Sigmoid colon (tissue), 6 donors: ENCODE measurements at regions not wholly inside any gene's neighbourhood (a gene's known extent, or its start where the extent isn't known, plus 50 kb on each side); places are given as distances from the start of the nearest gene placed in this dataset.

Experiments
- DNase-seq: peaks from one replicate; pipeline ENCODE4 v3.0.0-alpha.2; 2019
- H3K27ac ChIP-seq, 4 donors: fragments of 200-600 bp; sonication (generic); one replicate each; pipeline ENCODE4 v1.5.1; 2016 to 2019; ENCODE audit warnings: mild to moderate bottlenecking in 1 of 4
- H3K27me3 ChIP-seq, 3 donors: fragments of 200-600 bp; sonication (generic); one replicate each; pipeline ENCODE4 v1.5.1; 2019; ENCODE audit warnings: mild to moderate bottlenecking in 1 of 3
- H3K36me3 ChIP-seq, 4 donors: fragments of 200-600 bp; sonication (generic); one replicate each; pipeline ENCODE4 v1.5.1; 2016 to 2019
- H3K4me1 ChIP-seq, 4 donors: fragments of 200-600 bp; sonication (generic); one replicate each; pipeline ENCODE4 v1.5.1; 2017 to 2019
- H3K4me3 ChIP-seq, 4 donors: fragments of 200-600 bp; sonication (generic); one replicate each; pipeline ENCODE4 v1.5.1; 2017 to 2019; ENCODE audit warnings: mild to moderate bottlenecking in 2 of 4, moderate library complexity in 1 of 4
- H3K9me3 ChIP-seq, 4 donors: fragments of 200-600 bp in 3 of 4; sonication (generic) in 3 of 4; one replicate each; pipeline versions ENCODE4 v1.5.1 to v1.6.1; 2013 to 2019
- EP300 ChIP-seq, 4 donors: sonication (generic); formaldehyde crosslinking; IDR thresholded peaks; one replicate each; pipeline ENCODE4 v1.6.1; 2017; ENCODE audit warnings: antibody characterized with exemption in 4 of 4
- POLR2A ChIP-seq, 2 donors: fragments of 450-650 bp; IDR thresholded peaks; one replicate each; pipeline ENCODE4 v1.6.1; 2016; ENCODE audit warnings: antibody characterized with exemption in 2 of 2, mild to moderate bottlenecking in 2 of 2, moderate library complexity in 2 of 2
- POLR2AphosphoS5 ChIP-seq, 4 donors: sonication (generic); formaldehyde crosslinking; IDR thresholded peaks; one replicate each; pipeline ENCODE4 v1.6.1; 2017; ENCODE audit warnings: antibody characterized with exemption in 4 of 4
- WGBS, 2 donors: extraction: QIAGEN DNeasy Blood & Tissue Kit; methylation state at CpG; one replicate each; pipeline ENCODE4 v1.1.7; 2013; 5-methylcytosine and 5-hydroxymethylcytosine counted together
- intact Hi-C: fragments of 100-400 bp; cut with DNase I; formaldehyde crosslinking; loops from one replicate; pipeline ENCODE4 v1.15.1; 2023
- TF ChIP-seq, protein P1 (sequence below), 4 experiments: fragments of 450-650 bp in 3 of 4; fragments of 200-600 bp in 1 of 4; IDR thresholded peaks; one replicate each; pipeline ENCODE4 v1.5.1; 2016 to 2019; ENCODE audit warnings: antibody characterized with exemption in 4 of 4, mild to moderate bottlenecking in 3 of 4, moderate library complexity in 2 of 4
- donor health status: healthy with polysubstance abuse.
- donor health status: healthy.

DNA sequence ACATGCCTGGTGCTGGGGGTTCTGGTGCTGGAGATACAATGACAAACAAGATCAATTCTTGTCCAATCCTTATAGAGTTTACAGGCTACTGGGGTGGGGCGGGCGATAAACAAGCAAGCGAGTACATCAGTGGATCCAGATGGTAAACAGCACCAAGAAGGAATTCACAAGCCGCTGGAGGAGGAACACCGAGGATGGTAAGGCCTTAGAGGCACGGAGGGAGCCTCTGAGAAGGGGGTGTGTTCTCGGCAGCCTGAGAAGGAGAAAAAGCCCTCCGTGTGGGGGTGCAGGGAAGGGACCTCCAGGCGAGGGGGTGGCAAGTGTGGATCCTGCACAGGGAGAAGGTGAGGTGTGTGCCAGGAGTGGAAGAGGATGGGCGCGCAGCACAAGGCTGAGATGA lies 276.5 kb upstream of the FOXQ1 start:
- DNase-seq = no peak
- Histone ChIP-seq H3K27me3 (no peaks in the 10 kb centered on the region), H3K4me1 (no peaks in the 10 kb centered on the region), H3K9me3 (no peaks in the 10 kb centered on the region), H3K4me3 (no peak overlapping the region), H3K36me3 (no peaks in the 10 kb centered on the region), H3K27ac (no peak overlapping the region)
- TF ChIP-seq POLR2A (IDR thresholded peaks at IDR 0.05) (no peak), POLR2AphosphoS5 (IDR thresholded peaks at IDR 0.05) (no peak), EP300 (IDR thresholded peaks at IDR 0.05) (no peak)
- TF ChIP-seq, protein P1, sequence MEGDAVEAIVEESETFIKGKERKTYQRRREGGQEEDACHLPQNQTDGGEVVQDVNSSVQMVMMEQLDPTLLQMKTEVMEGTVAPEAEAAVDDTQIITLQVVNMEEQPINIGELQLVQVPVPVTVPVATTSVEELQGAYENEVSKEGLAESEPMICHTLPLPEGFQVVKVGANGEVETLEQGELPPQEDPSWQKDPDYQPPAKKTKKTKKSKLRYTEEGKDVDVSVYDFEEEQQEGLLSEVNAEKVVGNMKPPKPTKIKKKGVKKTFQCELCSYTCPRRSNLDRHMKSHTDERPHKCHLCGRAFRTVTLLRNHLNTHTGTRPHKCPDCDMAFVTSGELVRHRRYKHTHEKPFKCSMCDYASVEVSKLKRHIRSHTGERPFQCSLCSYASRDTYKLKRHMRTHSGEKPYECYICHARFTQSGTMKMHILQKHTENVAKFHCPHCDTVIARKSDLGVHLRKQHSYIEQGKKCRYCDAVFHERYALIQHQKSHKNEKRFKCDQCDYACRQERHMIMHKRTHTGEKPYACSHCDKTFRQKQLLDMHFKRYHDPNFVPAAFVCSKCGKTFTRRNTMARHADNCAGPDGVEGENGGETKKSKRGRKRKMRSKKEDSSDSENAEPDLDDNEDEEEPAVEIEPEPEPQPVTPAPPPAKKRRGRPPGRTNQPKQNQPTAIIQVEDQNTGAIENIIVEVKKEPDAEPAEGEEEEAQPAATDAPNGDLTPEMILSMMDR (IDR thresholded peaks at IDR 0.05) = no peak
- WGBS, 2 donors = 79 to 83% methylated on average over 11 of the region's 11 CpGs
- intact Hi-C loops = no loop called here

DNA sequence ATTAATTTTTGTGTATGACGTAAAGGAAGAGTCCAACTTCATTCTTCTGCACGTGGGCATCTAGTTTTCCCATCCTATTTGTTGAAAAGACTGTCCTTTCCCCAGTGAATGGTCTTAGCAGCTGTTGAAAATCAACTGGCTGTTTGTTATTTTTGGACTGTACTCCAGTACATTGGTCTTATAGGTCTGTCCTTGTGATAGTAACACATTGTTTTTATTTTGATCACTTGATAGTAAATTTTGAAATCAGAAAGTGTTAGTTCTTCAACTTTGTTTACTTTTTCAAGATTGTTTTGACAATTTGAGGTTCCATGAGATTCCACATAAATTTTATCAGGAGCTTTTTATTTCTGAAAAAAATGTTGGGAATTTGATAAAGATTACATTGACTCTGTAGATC lies 280.2 kb upstream of the FOXQ1 start:
- Histone ChIP-seq H3K4me3 (no peak overlapping the region), H3K4me1 (no peaks in the 10 kb centered on the region), H3K27ac (no peak overlapping the region), H3K27me3 (no peaks in the 10 kb centered on the region), H3K9me3 (no peaks in the 10 kb centered on the region), H3K36me3 (no peaks in the 10 kb centered on the region)
- 61 to 76% methylated on average over 2 of the region's 2 CpGs for WGBS, 2 donors
- no peak for DNase-seq
- intact Hi-C loops = no loop called here
- TF ChIP-seq POLR2A (IDR thresholded peaks at IDR 0.05) (no peak), POLR2AphosphoS5 (IDR thresholded peaks at IDR 0.05) (no peak), EP300 (IDR thresholded peaks at IDR 0.05) (no peak)
- TF ChIP-seq, protein P1 (IDR thresholded peaks at IDR 0.05) = no peak

DNA sequence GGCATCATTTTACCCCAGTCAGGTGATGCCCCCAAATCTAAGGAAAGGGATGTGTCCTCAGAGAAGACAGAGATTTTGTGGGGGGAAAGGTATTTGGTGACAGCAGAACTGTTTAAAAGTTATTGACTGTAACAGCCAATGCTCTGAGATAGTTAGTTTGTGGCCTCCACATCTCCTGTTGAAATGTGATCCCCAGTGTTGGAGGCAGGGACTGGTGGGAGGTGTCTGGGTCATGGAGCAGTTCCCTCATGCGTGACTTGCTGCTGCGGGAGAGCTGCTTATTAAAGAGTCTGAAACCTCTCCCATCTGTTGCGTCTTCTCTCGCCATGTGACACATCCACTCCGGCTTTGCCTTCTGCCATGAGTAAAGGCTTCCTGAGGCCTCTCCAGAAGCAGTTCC lies 282.8 kb upstream of the FOXQ1 start:
- no peaks in the 10 kb centered on the region for H3K27me3 ChIP-seq
- no peak for DNase-seq
- H3K36me3 ChIP-seq = no peaks in the 10 kb centered on the region
- H3K27ac ChIP-seq = no peak overlapping the region
- intact Hi-C loops = no loop called here
- peaks cover 0 to 12% (median 6%) of the 10 kb centered on the region in 4 donors for H3K4me1 ChIP-seq
- WGBS, 2 donors = 90 to 94% methylated on average over 5 of the region's 5 CpGs
- TF ChIP-seq EP300 (IDR thresholded peaks at IDR 0.05) (no peak), POLR2A (IDR thresholded peaks at IDR 0.05) (no peak), POLR2AphosphoS5 (IDR thresholded peaks at IDR 0.05) (no peak)
- TF ChIP-seq, protein P1 (IDR thresholded peaks at IDR 0.05) = no peak
- no peak overlapping the region for H3K4me3 ChIP-seq
- no peaks in the 10 kb centered on the region for H3K9me3 ChIP-seq

DNA sequence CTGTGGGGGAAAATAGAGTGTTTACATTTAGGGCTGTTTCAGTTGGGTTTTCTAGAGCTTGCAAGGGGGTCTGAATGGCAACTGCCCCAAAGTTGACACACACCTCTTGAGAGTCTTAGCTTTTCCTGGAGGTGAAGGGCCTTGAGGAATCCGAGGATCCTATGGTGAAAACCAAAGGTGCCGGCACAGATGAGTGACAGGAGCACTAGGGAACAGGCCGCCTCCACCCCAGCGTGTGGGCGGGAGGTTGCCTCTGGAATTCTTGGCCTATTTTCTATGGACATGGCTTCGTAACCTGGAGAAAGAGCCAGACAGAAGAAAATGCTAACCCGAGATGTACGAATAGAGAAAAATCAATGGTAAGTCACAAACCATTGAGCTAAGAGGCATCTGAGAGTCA lies 283.2 kb upstream of the FOXQ1 start:
- Histone ChIP-seq H3K4me3 (no peak overlapping the region), H3K36me3 (no peaks in the 10 kb centered on the region), H3K27me3 (no peaks in the 10 kb centered on the region), H3K27ac (no peak overlapping the region), H3K9me3 (no peaks in the 10 kb centered on the region), H3K4me1 (peaks cover 0 to 14% (median 7%) of the 10 kb centered on the region in 4 donors)
- intact Hi-C loops = no loop called here
- TF ChIP-seq, protein P1 (IDR thresholded peaks at IDR 0.05) = no peak
- no peak for TF ChIP-seq POLR2A (IDR thresholded peaks at IDR 0.05)
- TF ChIP-seq POLR2AphosphoS5 (IDR thresholded peaks at IDR 0.05) = no peak
- TF ChIP-seq EP300 (IDR thresholded peaks at IDR 0.05) = no peak
- DNase-seq = no peak
- 95 to 96% methylated on average over 8 of the region's 8 CpGs for WGBS, 2 donors
